AG04449 (cell line): ENCODE measurements at regions not wholly inside any gene's neighbourhood (a gene's known extent, or its start where the extent isn't known, plus 50 kb on each side); places are given as distances from the start of the nearest gene placed in this dataset.
"Not testable (repeated sequence)": the region's sequence is repeated elsewhere in the genome, so short reads cannot be mapped to it uniquely, and the experiment has no call there.

Source experiments
- CTCF ChIA-PET: fragments of 350-600 bp; formaldehyde crosslinking; extraction: SDS; loops from one replicate; lab custom pipeline; 2021; ENCODE audit warnings: antibody characterized with exemption; lab: Yijun Ruan, JAX
- POLR2A ChIA-PET: fragments of 400-600, 350-600 bp; formaldehyde crosslinking; extraction: SDS; loops from one replicate; lab custom pipeline; 2020; ENCODE audit warnings: antibody characterized with exemption, inconsistent platforms; lab: Yijun Ruan, JAX
- DNase-seq: peaks from one replicate; pipeline ENCODE4 v3.0.0-alpha.2; 2010; ENCODE audit warnings: low read depth, low spot score
- H3K4me3 ChIP-seq: 2 replicates; pipeline ENCODE4 v1.5.1; 2011; ENCODE audit warnings: low read depth, mild to moderate bottlenecking, control low read depth, low read length
- TF ChIP-seq, protein P1 (sequence below): IDR thresholded peaks from one replicate; pipeline ENCODE4 v1.5.1; 2011; ENCODE audit warnings: mild to moderate bottlenecking, moderate library complexity, low read length, control low read depth, inconsistent platforms; ENCODE audit not compliant: insufficient read depth; ENCODE audit errors: missing control alignments

DNA sequence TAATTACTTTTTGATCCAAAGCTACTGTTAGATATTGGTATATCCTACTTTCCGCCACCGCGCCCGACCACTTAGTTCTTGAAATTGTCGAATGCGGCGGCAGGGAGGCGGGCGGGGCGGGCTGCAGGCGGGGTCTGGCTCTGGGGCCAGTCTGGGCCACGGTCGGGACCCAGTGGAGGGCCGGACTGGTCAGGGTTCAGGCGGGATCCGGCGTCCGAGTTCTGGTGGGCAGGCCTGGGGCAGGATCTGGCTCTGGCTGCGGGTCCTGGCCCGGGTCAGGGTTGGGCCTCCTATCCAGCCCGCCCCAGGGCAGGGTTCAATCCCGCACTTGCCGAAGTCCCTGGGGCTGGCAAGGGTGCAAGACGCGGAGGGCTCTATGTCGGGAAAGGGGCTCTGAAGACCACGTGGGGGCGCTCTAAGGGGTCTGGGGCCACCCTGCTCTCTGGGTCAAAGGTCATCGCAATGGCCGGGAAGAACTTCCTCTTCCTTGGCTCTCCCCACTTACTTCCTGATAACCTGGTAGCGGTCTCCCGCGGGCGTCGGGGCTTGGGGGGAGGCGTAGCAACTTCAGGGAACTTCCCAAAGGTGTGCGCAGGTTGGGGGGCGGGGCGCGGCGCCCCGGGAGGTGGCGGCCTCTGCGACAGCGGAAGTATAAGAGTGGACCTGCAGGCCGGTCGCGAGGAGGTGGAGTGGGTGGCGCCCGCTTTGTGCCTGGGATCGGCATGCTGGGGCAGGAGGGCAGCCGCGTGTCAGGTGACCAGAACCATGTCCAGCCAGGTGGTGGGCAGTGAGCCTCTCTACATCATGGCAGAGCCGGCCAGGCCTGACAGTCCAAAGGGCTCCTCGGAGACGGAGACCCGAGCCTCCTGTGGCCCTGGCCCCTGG is 83.4 kb downstream of the MRPL57 start:
- POLR2A ChIA-PET: no interaction called here
- H3K4me3 ChIP-seq: no peak overlapping the region
- no peak for DNase-seq
- TF ChIP-seq, protein P1, sequence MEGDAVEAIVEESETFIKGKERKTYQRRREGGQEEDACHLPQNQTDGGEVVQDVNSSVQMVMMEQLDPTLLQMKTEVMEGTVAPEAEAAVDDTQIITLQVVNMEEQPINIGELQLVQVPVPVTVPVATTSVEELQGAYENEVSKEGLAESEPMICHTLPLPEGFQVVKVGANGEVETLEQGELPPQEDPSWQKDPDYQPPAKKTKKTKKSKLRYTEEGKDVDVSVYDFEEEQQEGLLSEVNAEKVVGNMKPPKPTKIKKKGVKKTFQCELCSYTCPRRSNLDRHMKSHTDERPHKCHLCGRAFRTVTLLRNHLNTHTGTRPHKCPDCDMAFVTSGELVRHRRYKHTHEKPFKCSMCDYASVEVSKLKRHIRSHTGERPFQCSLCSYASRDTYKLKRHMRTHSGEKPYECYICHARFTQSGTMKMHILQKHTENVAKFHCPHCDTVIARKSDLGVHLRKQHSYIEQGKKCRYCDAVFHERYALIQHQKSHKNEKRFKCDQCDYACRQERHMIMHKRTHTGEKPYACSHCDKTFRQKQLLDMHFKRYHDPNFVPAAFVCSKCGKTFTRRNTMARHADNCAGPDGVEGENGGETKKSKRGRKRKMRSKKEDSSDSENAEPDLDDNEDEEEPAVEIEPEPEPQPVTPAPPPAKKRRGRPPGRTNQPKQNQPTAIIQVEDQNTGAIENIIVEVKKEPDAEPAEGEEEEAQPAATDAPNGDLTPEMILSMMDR: no peak
- CTCF ChIA-PET: interaction anchor here (1.5 to 2.1 kb wide), 2 partner anchors 38 to 218 kb away, joined by 4 to 8 read pairs; no protein-coding TSS in a partner anchor

DNA sequence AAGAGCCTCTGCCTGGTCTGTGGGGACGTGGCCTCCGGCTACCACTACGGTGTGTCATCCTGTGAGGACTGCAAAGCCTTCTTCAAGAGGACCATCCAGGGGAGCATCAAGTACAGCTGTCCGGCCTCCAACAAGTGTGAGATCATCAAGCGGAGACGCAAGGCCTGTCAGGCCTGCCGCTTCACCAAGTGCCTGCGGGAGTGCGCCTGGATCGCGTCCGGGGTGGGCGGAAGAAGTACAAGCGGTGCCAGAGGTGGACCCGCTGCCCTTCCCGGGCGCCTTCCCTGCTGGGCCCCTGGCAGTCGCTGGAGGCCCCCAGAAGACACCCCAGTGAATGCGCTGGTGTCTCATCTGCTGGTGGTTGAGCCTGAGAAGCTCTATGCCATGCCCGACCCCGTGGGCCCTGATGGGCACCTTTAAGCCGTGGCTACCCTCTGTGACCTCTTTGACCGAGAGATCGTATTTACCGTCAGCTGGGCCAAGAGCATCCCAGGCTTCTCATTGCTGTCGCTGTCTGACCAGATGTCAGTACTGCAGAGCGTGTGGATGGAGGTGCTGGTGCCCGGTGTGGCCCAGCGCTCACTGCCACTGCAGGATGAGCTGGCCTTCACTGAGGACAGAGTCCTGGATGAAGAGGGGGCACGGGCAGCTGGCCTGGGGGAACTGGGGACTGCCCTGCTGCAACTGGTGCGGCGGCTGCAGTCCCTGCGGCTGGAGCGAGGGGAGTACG is 84.3 kb downstream of the MRPL57 start:
- H3K4me3 ChIP-seq, POLR2A ChIA-PET, DNase-seq: not testable (repeated sequence)
- CTCF ChIA-PET: interaction anchor here (2.1 kb wide), 1 partner anchor 37 kb away, joined by 8 read pairs; no protein-coding TSS in a partner anchor

DNA sequence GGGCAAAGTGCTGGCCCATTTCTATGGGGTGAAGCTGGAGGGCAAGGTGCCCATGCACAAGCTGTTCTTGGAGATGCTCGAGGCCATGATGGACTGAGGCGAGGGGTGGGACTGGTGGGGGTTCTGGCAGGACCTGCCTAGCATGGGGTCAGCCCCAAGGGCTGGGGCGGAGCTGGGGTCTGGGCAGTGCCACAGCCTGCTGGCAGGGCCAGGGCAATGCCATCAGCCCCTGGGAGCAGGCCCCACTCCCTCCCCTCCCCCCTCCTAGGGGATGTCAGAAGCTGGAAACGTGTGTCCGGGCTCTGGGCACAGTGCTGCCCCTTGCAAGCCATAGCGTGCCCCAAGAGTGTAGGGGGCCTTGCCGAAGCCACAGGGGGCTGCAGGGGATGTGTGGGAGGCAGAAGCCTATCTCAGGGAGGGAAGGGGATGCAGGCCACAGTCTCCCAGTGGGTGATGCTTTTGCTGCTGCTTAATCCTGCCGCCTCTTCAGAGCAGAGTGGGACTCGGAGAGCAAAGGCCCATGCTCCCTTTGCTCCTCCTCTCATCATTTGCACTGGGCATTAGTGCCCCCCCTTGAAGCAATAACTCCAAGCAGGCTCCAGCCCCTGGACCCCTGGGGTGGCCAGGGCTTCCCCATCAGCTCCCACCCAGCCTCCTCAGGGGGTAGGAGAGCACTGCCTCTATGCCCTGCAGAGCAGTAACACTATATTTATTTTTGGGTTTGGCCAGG is 85.2 kb downstream of the MRPL57 start:
- DNase-seq, POLR2A ChIA-PET, H3K4me3 ChIP-seq, CTCF ChIA-PET: not testable (repeated sequence)

DNA sequence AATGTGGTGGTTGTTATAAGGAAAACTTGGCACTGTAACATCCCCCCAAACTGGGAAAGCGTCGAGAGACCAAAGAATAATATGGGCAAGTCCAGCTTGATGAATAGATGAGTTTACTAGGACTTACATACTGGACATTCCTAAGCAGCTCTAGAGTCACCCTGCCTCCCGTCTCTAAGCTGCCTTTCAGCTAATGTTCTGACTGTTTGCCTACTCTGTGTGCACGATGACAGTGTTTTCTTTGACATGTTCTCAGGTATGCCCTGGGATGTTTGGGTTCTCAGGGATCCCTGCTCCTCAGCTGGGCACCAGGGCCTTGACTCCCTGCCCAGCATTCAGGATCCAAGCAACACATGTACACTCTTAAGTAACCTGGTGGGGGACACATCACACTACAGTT is 87.5 kb downstream of the MRPL57 start:
- H3K4me3 ChIP-seq, CTCF ChIA-PET, DNase-seq, POLR2A ChIA-PET: not testable (repeated sequence)

DNA sequence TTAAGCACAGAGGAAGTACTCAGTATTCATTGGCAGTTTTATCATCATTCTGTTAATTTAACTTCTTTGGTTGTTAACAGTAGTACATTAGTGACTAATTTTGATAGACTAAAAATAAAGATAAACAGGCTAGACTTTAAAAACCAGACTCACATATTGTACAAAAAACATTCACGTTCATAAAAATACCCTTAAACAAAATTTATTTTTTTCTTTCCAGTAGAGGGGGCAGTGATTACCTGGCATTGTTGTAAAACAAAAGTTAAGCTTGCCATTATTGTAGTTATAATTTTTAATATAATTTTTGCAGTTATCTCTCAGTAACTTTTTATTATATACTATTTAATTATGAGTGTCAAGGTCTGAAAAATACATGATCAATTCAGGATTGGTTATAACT is 92.0 kb downstream of the MRPL57 start:
- POLR2A ChIA-PET: not testable (repeated sequence)
- CTCF ChIA-PET: interaction anchor here (0.8 kb wide), 1 partner anchor 27 kb away, joined by 3 read pairs; no protein-coding TSS in a partner anchor

DNA sequence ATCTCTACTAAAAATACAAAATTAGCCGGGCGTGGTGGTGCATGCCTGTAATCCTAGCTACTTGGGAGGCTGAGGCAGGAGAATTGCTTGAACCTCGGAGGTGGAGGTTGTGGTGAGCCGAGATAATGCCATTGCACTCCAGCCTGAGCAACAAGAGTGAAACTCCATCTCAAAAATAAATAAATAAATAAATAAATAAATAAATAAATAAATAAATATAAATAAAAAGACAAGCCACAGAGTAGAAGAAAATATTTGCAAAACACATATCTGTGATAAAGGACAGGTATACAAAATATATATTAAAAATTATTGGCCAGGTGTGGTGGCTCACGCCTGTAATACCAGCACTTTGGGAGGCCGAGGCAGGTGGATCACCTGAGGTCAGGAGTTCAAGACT is 96.0 kb downstream of the MRPL57 start:
- CTCF ChIA-PET: interaction anchor here (1.4 kb wide), 1 partner anchor 205 kb away, joined by 7 read pairs; no protein-coding TSS in a partner anchor
- POLR2A ChIA-PET, H3K4me3 ChIP-seq: not testable (repeated sequence)

More for the DNA sequence above, 92.0 kb downstream of the MRPL57 start:
- not testable (repeated sequence) for H3K4me3 ChIP-seq, DNase-seq

DNA sequence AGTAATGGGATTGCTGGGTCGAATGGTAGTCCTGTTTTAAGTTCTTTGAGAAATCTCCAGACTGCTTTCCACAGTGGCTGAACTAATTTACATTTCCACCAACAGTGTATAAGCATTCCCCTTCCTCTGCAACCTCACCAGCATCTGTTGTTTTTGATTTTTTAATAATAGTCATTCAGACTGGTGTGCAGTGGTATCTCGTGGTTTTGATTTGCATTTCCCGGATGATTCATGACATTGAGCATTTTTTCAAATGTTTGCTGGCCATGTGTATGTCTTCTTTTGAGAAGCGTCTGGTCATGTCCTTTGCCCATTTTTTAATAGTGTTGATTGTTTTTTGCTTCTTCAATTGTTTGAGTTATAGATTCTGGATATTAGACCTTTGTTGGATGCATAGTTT is 98.0 kb downstream of the MRPL57 start:
- DNase-seq, H3K4me3 ChIP-seq, CTCF ChIA-PET, POLR2A ChIA-PET: not testable (repeated sequence)

More for the DNA sequence above, 96.0 kb downstream of the MRPL57 start:
- not testable (repeated sequence) for DNase-seq

DNA sequence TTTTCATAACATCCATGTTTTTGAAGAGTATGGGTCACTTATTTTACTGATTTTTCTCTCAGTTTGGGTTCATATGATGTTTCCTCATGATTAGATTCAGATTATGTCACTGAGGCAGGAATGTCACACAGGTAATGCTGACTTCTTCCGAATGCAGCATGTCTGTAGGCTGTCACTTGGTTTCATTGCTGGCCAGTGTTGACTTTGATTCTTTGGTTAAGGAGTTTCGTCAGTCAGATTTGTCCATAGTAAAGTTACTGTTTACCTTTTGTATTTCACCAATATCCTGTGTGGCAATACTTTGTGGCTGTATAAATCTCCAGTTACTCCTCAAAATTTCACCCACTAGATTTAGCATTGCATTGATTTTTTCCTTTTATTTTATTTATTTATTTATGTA is 105.6 kb downstream of the MRPL57 start:
- TF ChIP-seq, protein P1: no peak
- H3K4me3 ChIP-seq: no peak overlapping the region
- DNase-seq: no peak
- ChIA-PET POLR2A (no interaction called here), CTCF (interaction anchor here (2.1 kb wide), 1 partner anchor 15 kb away, joined by 17 read pairs; no protein-coding TSS in a partner anchor)
